ENCODE measurements at regions not wholly inside any gene's neighbourhood (a gene's known extent, or its start where the extent isn't known, plus 50 kb on each side); places are given as distances from the start of the nearest gene placed in this dataset.

DNA sequence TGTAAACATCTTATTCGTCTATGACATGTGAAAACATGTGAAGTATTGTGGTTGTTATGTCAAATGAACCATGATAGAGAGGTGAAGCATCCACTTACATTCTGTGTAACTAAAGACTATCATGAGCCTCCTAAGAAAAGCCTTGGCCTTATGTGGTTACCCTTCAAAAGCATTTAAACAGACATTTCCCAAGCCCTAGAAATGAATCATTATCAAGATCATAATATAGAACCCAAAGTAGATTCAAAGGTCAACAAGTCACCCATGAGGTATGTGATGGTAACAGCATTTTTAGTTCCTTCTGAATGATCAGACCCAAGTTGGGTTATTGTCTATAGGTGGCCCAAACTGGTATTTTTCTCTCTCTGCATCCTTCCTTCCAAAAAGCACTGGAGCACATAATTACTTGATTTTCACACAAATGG lies 408.0 kb downstream of the TBL1XR1 start:
- DNase-seq = no peak

- no peak for DNase-seq
Observed at GRCh38 chr3:176787506-176787905, 409.8 kb downstream of the TBL1XR1 start.

DNA sequence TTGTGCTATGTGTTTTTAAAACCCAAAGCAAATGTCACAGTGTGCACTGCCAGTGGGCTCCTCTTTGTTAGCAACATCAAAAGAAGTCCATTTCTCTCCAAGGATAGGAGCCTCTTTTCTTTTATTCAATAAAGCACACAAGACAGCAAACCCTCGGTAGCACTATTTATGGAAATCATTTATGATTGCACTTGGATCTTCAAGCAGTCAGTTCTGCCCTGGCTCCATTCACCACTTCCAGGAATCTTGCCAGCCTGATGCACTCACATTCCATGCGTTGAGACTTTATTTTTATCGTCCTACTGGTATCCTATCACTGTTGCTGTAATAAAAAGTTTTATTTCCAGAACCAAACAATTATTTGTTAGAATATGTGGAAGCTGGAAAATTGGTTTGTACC lies 412.1 kb downstream of the TBL1XR1 start:
- no peak for DNase-seq

GRCh38 chr3:176780766-176781165 lies 416.5 kb downstream of the TBL1XR1 start:
- no peak for DNase-seq

DNA sequence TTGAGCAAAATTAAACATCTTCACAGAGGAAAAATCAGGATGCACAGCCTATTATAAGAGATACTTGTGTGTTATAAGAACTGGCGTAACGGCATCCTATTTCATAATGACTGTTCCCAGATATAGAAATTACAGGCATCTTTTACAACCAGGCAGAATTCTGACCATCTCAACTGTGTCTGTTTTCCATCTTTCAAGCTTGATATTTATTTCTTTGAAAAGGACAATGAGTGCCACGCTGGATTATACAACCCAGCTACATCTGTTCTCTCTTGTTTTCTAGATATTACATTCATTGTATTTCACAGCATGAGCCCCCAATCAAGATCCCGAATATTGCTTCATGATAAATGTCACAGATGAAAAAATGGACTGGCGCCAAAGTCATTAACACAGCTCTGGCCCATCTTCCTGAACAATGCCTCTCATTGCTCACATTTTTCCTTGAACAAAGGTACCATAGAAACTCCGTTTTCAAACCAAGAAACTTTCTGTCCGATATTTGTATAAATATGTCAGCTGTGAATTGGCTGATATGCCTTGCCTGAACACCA lies 420.6 kb downstream of the TBL1XR1 start:
- no peak for DNase-seq

DNA sequence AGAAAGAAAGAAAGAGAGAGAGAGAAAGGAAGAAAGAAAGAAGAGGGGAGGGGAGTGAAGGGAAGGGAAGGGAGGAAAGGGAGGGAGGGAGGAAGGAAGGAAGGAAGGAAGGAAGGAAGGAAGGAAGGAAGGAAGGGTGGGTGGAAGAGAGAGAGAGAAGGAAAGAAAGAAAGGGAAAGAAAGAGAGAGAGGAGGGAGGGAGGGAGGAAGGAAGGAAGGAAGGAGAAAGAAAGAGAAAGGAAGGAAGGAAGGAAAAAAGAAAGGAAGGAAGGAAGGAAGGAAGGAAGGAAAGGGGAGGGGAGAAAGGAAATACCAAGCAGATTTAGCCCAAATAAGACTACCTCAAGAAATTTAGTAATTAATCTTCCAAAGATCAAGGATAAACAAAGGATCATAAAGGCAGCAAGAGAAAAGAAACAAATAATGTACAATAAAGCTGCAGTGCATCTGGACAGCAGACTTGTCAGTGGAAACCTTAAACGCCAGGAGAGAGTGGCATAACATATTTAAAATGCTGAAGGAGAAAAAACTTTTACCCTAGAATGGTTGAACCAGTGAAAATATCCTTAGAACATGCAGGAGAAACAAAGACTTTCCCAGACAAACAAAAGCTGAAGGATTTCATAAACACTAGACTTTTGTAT lies 427.6 kb downstream of the TBL1XR1 start:
- no peak for DNase-seq

DNA sequence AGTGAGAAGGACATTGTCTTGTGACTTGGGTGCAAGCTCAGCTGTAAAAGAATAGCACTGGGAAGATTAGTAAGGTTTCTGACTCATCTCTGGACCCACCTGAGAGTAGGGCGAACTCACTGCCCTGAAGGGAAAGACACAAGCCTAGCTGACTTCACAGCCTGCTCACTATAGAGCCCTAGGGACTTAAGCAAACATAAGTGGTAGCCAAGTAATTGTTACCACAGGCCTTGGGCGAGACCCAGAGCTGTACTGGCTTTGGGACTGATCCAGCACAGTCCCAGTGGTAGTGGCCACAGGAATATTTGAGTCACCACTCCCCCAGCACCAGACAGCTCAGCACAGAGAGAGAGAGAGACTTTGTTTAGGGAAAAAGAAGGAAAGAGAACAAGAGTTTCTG lies 429.9 kb downstream of the TBL1XR1 start:
- no peak for DNase-seq

DNA sequence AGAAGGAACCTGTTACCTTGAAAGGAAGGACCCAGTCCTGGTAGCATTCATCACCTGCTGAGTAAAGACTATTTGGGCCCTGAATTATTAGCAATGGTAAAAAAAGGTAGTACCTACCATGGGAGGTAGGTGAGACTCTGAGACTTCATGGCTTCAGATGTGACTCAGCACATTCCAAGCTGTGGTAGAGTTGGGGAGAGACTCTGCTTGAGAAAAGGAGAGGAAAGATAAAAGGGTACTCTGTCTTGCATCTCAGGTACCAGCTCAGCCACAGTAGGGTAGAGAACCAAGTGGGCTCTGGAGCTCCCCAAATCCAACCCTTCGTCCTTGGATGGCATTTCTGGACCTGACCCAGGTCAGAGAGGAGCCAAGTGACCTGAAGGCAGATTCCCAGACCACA lies 430.4 kb downstream of the TBL1XR1 start:
- no peak for DNase-seq

GRCh38 chr3:176765382-176765900 lies 431.8 kb downstream of the TBL1XR1 start:
- DNase-seq = no peak

DNA sequence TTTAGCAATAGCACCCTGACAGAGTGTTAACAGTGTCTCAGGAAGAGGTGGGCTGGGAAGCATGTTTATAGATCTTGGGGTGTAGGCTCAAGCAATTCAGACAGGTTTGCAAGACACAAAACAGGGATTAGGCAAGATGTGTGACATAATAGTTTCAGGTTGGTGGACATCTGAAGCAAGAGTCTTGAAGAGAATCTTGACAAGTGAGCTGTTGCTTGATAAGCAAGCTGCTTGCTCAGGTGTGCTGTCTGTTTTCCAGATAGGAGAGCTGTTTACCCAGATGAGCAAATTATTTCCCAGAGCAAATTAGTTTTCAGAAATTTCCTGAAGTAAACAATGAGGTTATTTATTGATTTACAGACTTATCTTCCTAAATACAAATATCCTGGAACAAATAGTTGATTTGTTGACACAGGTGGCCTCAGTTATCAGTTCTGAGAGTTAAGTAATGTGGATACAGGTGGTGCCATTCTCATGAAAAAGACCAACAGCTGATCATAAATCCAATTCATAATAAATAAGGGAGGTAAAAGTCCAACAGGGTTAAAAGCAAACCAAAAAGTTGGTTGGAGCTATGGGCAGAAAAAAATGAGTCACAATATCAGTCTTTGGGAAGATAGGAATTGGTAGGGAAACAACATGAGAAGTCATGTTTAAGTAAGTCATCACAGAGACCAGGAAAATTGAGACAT lies 437.3 kb downstream of the TBL1XR1 start:
- DNase-seq = no peak

GRCh38 chr3:176757429-176757828 lies 439.9 kb downstream of the TBL1XR1 start:
- no peak for DNase-seq

- no peak for DNase-seq
Observed at GRCh38 chr3:176755977-176756376, 441.3 kb downstream of the TBL1XR1 start.

GRCh38 chr3:176755552-176755951 lies 441.7 kb downstream of the TBL1XR1 start:
- no peak for DNase-seq

- DNase-seq = no peak
Observed at GRCh38 chr3:176741664-176742047, 455.6 kb downstream of the TBL1XR1 start.

- no peak for DNase-seq
Observed at GRCh38 chr3:176740906-176741663, 456.2 kb downstream of the TBL1XR1 start.

DNA sequence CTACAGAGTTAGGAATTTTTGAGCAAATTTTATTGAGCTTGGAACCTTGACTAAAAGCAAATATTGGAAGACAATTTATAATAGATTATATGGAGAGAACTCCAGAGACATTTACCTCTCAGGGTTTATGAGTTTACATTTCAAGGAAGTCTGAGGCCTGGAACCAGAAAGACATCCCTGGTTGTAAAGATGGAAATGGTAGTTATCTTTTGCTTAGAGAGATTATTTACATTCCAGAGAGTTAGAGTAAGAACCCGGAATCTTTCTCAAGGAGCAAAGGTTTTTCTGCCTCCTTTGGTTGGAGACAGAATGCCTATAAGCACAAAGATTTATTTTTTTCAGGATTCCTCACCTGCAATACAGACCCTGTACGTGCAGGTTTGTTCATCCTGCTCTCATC lies 458.1 kb downstream of the TBL1XR1 start:
- DNase-seq = no peak

DNA sequence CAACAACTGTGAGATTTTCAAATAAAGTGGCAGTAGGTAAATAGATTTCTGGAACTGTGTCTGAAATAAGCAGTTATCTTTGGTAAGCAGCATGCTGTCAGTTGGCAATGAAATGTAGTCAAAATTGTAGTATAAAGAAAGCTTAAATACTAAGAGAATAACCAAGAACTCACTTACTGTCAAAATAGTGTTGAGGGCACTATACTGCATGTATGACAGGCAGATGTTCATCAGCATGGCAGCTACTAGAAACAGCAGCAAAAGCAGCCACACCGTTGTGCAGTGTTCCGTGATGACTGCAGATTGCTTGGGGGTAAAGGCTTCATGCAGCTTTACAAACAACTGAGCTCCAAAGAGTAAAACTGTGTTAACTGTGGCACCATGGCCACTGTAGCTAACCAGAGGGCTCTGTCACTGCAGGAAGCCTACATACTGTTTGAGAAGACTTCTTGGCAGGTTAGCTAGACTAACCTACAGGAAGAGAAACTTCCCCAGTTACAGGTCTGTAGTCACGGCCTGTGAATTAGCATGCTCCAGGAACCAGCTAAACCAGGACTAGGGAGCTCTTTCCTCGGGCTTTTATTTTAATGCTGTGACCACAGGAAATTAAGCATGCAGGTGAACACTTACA lies 459.7 kb downstream of the TBL1XR1 start:
- no peak for DNase-seq

DNA sequence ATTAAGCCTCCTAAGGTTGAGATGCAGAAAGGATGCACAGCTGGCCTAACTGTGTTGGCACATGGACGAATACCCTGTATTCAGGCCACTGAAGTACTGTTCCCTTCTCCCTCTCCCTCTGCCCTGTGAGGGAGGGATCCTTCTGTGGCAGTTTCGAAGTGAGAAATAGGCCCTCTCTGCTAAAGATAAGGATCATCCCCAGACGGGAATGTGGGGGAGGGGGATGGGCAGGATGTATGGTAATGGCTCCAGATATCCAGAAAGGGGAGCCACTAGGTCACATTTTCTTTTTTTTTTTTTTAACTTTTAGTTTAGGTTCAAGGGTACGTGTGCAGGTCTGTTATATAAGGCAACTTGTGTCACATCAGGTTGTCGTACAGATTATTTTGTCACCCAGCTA lies 463.1 kb downstream of the TBL1XR1 start:
- no peak for DNase-seq

GRCh38 chr3:176724394-176724759 lies 472.9 kb downstream of the TBL1XR1 start:
- DNase-seq = no peak

DNA sequence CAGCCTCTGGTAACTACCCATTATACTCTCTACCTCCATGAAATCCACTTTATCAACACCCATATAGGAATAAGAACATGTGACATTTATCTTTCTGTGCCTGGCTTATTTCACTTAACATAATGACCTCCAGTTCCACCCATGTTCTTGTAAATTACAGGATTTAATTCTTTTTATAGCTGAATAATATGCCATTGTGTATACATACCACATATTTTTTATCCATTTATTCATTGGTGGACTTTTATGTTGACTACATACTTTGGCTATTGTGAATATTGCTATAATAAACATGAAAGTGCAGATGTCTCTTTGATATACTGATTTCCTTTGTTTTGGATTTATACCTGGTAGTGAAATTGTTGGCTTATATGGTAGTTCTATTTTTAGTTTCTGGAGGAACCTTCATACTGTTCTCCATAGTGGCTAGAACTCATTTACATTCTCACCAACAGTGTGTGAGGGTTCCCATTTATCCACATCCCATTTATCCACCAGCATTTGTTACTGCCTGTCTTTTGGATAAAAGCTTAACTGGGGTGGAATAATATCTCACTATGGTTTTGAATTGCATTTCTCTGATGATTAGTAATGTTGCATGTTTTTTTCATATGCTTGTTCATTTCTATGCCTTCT lies 473.4 kb downstream of the TBL1XR1 start:
- DNase-seq = no peak

- DNase-seq = no peak
Observed at GRCh38 chr3:176714034-176714433, 483.2 kb downstream of the TBL1XR1 start.

DNA sequence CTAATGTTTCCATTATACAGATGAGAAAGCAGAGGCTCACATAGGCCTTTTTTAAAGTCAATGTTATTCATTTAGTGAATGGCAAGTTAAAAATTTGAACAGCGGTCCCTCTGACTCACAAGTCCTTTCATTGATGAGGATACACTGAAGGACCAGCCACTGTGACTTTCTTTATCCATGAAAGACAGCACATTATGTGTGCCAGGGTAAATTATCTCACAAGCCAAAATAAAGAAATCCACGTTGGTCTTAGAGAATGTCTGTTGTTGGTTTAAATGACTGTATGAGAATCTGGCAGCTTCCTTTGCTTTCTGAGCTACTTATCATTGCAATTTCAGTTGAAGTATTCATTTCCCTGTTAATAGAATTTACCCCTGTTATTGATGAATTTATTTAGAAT lies 485.1 kb downstream of the TBL1XR1 start:
- DNase-seq = no peak

DNA sequence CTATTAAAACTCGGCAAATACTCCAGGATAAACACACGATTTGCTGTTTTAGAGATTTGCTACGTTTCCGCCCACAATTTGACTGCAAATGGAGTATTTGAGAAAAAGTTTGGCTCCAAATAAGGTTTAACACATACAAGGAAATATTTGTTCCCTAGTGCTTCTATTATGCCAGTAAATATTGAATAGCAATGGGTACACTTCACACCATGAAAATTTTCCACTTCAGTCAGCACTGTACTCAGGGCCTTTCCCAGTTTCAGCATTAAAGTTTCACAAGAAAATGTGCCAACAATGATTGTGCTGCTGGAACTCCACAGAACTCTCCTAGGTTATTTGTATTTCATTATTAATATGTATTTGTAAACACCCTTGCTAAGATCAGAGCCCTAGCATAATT lies 498.0 kb downstream of the TBL1XR1 start:
- no peak for DNase-seq

Data from AML-193 (cell line).